Fibroblast of the aortic adventitia (primary cell): ENCODE measurements at regions not wholly inside any gene's neighbourhood (a gene's known extent, or its start where the extent isn't known, plus 50 kb on each side); places are given as distances from the start of the nearest gene placed in this dataset.

Experiments
- DNase-seq: peaks from one replicate; pipeline ENCODE4 v3.0.0-alpha.2; 2010; ENCODE audit warnings: low read depth
- H3K4me3 ChIP-seq: 2 replicates; pipeline ENCODE4 v1.5.1; 2011; ENCODE audit warnings: low read depth, mild to moderate bottlenecking, control low read depth, low read length, moderate library complexity
- TF ChIP-seq, protein P1 (sequence below): IDR thresholded peaks from 2 replicates; pipeline ENCODE4 v1.5.1; 2011; ENCODE audit warnings: mild to moderate bottlenecking, low read length, control low read depth, inconsistent platforms; ENCODE audit not compliant: insufficient read depth

DNA sequence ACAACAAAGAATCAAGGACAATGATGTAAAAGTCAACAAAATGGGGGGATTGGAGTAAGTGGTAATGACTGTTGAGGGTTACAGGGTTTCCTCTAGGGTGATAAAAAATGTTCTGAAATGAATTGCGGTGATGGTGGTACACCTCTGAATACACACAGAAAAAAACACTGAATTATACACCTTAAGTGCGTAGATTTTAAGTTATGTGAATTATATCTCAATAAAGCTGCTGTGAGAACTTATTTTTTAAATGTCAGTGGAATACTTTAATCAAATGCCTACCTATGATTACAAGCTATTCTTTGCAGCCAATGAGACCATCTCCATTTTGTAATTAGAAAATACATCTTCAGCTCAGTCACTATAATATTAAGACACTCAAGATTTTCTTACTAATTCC is 53.5 kb downstream of the ZNF608 start:
- TF ChIP-seq, protein P1, sequence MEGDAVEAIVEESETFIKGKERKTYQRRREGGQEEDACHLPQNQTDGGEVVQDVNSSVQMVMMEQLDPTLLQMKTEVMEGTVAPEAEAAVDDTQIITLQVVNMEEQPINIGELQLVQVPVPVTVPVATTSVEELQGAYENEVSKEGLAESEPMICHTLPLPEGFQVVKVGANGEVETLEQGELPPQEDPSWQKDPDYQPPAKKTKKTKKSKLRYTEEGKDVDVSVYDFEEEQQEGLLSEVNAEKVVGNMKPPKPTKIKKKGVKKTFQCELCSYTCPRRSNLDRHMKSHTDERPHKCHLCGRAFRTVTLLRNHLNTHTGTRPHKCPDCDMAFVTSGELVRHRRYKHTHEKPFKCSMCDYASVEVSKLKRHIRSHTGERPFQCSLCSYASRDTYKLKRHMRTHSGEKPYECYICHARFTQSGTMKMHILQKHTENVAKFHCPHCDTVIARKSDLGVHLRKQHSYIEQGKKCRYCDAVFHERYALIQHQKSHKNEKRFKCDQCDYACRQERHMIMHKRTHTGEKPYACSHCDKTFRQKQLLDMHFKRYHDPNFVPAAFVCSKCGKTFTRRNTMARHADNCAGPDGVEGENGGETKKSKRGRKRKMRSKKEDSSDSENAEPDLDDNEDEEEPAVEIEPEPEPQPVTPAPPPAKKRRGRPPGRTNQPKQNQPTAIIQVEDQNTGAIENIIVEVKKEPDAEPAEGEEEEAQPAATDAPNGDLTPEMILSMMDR: no peak
- H3K4me3 ChIP-seq: no peak overlapping the region
- no peak for DNase-seq

DNA sequence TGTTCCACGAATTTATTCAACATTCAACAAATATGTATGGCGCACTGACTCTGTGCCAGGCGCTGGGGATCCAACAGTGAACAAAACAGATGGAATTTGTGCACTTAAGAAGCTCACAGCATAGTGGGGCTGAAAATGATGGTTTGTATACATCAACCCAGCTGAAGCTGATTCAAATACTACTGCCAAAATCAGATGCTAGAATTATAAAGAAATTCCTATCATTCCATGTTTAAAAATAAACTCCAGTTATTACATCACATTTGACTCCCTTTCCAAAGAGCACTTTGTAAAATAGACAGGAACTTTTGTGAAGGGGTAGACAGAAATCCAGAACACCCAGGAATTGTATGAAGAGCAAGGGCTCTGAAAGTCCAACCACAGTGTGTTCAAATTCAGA is 54.1 kb downstream of the ZNF608 start:
- peak; percentile 89 for DNase-seq
- H3K4me3 ChIP-seq: no peak overlapping the region
- TF ChIP-seq, protein P1: no peak

DNA sequence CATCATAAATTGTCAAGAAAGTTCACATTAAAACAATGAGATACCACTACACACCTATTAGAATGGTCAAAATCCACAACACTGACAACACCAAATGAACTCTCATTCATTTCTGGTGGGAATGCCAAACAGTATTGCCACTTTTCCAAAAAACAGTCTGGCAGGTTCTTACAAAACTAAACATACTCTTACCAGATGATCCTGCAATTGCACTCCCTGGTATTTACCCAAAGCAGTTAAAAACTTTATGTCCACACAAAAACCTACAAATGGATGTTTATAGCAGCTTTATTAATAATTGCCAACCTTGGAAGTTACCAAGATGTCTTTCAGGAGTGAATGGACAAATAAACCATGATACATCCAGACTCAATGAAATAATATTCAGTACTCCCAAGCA is 56.8 kb downstream of the ZNF608 start:
- H3K4me3 ChIP-seq: no peak overlapping the region
- no peak for DNase-seq
- TF ChIP-seq, protein P1: no peak

DNA sequence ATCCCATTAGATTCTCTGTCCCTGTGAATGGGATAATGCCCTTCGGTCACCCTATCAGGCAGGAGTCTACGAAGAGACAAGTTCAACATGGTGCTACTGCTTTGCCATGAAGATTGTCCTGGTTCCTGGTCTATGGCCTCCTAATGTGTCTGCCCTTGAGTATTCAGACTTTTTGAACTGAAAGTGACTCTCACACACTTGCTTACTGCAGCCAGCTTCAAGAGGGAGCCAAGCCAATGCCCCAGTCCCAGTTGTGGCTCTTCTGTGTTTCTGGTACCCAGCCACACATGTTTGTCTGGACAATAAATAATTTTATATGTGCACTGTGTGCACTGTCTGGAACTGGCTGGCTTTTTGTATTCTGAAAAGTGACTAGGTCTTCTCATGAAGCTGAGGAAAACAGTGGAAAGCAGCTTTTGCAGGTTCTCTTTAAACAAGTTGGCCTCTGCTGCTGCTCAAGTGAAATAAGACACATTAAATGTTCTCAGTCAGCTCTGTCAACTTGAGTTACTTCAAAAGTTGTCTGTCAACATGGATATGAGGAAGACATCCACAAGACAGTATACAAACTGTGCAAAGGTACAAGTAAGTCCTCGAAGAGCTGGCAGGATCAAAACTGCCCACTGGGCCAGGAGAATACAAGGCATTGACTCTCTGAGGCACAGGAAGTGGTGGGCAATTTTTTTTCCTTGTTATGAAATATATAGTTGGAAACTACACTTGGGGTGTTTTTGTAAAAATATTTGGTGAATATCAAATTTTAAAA is 60.0 kb downstream of the ZNF608 start:
- DNase-seq: no peak
- TF ChIP-seq, protein P1: no peak
- H3K4me3 ChIP-seq: no peak overlapping the region

DNA sequence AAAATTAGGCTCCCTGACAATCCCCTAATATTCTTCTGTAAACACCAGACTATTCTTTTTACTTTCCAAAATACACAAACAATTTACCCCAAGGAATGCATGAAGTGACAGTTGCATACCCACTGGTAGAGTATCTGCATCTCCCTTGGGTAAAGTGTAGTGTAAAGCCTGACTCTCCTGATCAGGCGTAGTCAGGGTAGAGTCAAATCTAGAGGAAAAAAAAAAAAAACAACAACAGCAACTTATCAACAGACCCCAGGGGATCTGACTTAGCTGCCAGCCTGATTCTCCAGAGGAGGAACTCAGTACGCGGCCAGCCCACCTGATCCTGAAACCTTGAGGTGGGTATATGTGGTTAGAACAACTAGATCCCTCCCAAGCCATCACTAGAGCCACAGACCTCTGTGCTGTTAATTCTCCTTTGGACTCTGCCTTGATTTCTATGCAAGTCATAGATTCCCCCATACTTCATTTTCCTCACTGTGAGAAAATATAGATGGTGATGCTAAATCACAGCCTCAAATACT is 61.0 kb downstream of the ZNF608 start:
- TF ChIP-seq, protein P1: no peak
- DNase-seq: no peak
- no peak overlapping the region for H3K4me3 ChIP-seq

DNA sequence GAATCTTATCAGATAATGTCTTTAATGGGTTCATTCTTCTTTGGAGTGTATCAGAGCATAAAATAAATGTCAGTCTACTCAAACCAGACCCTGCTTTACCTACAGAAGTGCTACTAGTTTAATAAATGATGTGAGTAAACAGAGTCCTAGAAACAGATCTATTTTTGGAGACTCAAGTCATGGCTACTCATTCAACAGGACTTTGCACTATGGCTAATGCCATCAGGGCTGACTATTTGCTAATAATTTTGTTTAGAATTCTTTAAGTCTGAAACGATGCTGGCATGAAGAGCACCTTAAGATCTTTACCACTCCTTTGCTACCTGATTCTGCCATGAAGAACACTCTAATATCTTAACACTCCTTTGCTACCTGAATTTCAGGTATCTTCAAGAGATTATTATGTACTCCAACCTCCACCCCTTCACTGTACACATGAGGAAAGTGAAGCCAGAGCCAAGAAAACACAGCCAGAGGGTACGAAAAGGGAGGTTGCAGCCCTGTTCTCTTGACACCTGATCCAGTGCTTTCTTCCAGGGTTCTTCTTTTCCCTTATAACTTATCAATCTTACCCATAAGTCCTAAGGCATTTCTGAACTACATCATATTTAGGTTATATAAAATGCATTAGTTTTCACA is 62.4 kb downstream of the ZNF608 start:
- DNase-seq: no peak
- TF ChIP-seq, protein P1: no peak
- no peak overlapping the region for H3K4me3 ChIP-seq
